ENCODE measurements at regions not wholly inside any gene's neighbourhood (a gene's known extent, or its start where the extent isn't known, plus 50 kb on each side); places are given as distances from the start of the nearest gene placed in this dataset.

GRCh38 chr5:115389034-115389798 is 92.8 kb upstream of the CCDC112 start:
- Histone ChIP-seq H3K4me3 (ENCODE audit: low read depth in 1 of 3, low read length in 3 of 3) (no peak overlapping the region), H3K9me3 (ENCODE audit: control insufficient read depth in 4 of 4, low read length in 3 of 4) (no peaks in the 10 kb centered on the region), H3K4me1 (ENCODE audit: control insufficient read depth in 4 of 4, insufficient read depth in 4 of 4, low read length in 3 of 4) (peaks cover 0 to 10% (median 4%) of the 10 kb centered on the region in 4 donors), H3K27ac (ENCODE audit: low read depth in 1 of 2, low read length in 2 of 2) (no peak overlapping the region), H3K36me3 (ENCODE audit: control insufficient read depth in 4 of 4, insufficient read depth in 3 of 4, low read depth in 1 of 4, low read length in 3 of 4) (no peaks in the 10 kb centered on the region), H3K9ac (ENCODE audit: low read depth in 1 of 2, low read length in 2 of 2) (no peak overlapping the region), H3K27me3 (ENCODE audit: control insufficient read depth in 4 of 4, insufficient read depth in 4 of 4, low read length in 3 of 4) (no peaks in the 10 kb centered on the region)
- no peak for TF ChIP-seq NR2F2 (IDR thresholded peaks at IDR 0.05)
- WGBS, result 89% methylated on average over 8 of the region's 8 CpGs
- DNase-seq (ENCODE audit: low spot score), result no peak

GRCh38 chr5:115388240-115388639 is 91.8 kb upstream of the CCDC112 start:
- Histone ChIP-seq H3K9me3 (ENCODE audit: control insufficient read depth in 4 of 4, low read length in 3 of 4) (no peaks in the 10 kb centered on the region), H3K27me3 (ENCODE audit: control insufficient read depth in 4 of 4, insufficient read depth in 4 of 4, low read length in 3 of 4) (no peaks in the 10 kb centered on the region), H3K27ac (ENCODE audit: low read depth in 1 of 2, low read length in 2 of 2) (no peak overlapping the region), H3K9ac (ENCODE audit: low read depth in 1 of 2, low read length in 2 of 2) (no peak overlapping the region), H3K4me1 (ENCODE audit: control insufficient read depth in 4 of 4, insufficient read depth in 4 of 4, low read length in 3 of 4) (peaks cover 0 to 10% (median 4%) of the 10 kb centered on the region in 4 donors), H3K36me3 (ENCODE audit: control insufficient read depth in 4 of 4, insufficient read depth in 3 of 4, low read depth in 1 of 4, low read length in 3 of 4) (no peaks in the 10 kb centered on the region), H3K4me3 (ENCODE audit: low read depth in 1 of 3, low read length in 3 of 3) (no peak overlapping the region)
- DNase-seq (ENCODE audit: low spot score), result no peak
- WGBS, result 88% methylated on average over 4 of the region's 4 CpGs
- no peak for TF ChIP-seq TAF1 (conservative IDR thresholded peaks at IDR 0.05)
- TF ChIP-seq HNF4A (conservative IDR thresholded peaks at IDR 0.05), result no peak
- TF ChIP-seq JUND (IDR thresholded peaks at IDR 0.05), result no peak
- no peak for TF ChIP-seq NR2F2 (IDR thresholded peaks at IDR 0.05)
- no peak for TF ChIP-seq FOXA2 (IDR thresholded peaks at IDR 0.05)
- no peak for TF ChIP-seq GABPA (IDR thresholded peaks at IDR 0.05 in 1 of 2, conservative IDR thresholded peaks at IDR 0.05 in 1 of 2)
- TF ChIP-seq RXRA (IDR thresholded peaks at IDR 0.05), result no peak
- no peak for TF ChIP-seq EGR1 (IDR thresholded peaks at IDR 0.05; ENCODE audit: low read depth in 2 of 2)
- TF ChIP-seq SP1 (IDR thresholded peaks at IDR 0.05), result no peak
- TF ChIP-seq FOXA1 (IDR thresholded peaks at IDR 0.05), result no peak
- no peak for TF ChIP-seq CTCF (IDR thresholded peaks at IDR 0.05; ENCODE audit: low read depth, low read length, missing input control)
- TF ChIP-seq ATF3 (IDR thresholded peaks at IDR 0.05), result no peak
- TF ChIP-seq YY1 (IDR thresholded peaks at IDR 0.05), result no peak
- TF ChIP-seq, protein P1, sequence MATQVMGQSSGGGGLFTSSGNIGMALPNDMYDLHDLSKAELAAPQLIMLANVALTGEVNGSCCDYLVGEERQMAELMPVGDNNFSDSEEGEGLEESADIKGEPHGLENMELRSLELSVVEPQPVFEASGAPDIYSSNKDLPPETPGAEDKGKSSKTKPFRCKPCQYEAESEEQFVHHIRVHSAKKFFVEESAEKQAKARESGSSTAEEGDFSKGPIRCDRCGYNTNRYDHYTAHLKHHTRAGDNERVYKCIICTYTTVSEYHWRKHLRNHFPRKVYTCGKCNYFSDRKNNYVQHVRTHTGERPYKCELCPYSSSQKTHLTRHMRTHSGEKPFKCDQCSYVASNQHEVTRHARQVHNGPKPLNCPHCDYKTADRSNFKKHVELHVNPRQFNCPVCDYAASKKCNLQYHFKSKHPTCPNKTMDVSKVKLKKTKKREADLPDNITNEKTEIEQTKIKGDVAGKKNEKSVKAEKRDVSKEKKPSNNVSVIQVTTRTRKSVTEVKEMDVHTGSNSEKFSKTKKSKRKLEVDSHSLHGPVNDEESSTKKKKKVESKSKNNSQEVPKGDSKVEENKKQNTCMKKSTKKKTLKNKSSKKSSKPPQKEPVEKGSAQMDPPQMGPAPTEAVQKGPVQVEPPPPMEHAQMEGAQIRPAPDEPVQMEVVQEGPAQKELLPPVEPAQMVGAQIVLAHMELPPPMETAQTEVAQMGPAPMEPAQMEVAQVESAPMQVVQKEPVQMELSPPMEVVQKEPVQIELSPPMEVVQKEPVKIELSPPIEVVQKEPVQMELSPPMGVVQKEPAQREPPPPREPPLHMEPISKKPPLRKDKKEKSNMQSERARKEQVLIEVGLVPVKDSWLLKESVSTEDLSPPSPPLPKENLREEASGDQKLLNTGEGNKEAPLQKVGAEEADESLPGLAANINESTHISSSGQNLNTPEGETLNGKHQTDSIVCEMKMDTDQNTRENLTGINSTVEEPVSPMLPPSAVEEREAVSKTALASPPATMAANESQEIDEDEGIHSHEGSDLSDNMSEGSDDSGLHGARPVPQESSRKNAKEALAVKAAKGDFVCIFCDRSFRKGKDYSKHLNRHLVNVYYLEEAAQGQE (IDR thresholded peaks at IDR 0.05), result no peak

Measured in liver (tissue), 8 donors.